ENCODE measurements at regions not wholly inside any gene's neighbourhood (a gene's known extent, or its start where the extent isn't known, plus 50 kb on each side); places are given as distances from the start of the nearest gene placed in this dataset.

- H4K8ac ChIP-seq (replicated peaks; ENCODE audit: insufficient read length, low read depth, low read length) = no peak overlapping the region
- no peak overlapping the region for H3K4ac ChIP-seq (ENCODE audit: low read depth, low read length)
- no peak overlapping the region for H3K9ac ChIP-seq (ENCODE audit: extremely low read depth, insufficient read length, low read length)
- no peak overlapping the region for H3K23ac ChIP-seq (ENCODE audit: insufficient read length, low read depth, low read length)
- no peaks in the 10 kb centered on the region for H4K20me1 ChIP-seq (ENCODE audit: control insufficient read depth, insufficient read depth, insufficient read length)
- no CpG with 5 or more reads among the region's 3 CpGs for WGBS (ENCODE audit: extremely low coverage, insufficient read length, low lambda C conversion rate)
- H2BK120ac ChIP-seq (ENCODE audit: low read depth, low read length, poor library complexity, severe bottlenecking) = no peak overlapping the region
- DNase-seq = no peak
- Mint-ChIP-seq H3K36me3 (ENCODE audit: insufficient read depth in 1 of 3, low read depth in 3 of 3) (no peaks in the 10 kb centered on the region), H3K4me3 (no peak overlapping the region), H3K27me3 (ENCODE audit: low read depth) (no peaks in the 10 kb centered on the region), H3K9me3 (no peaks in the 10 kb centered on the region), H3K4me1 (peaks cover 4 to 5% of the 10 kb centered on the region in 2 experiments; a peak in 3 of 4 replicates), H3K27ac (no peak overlapping the region)
- H3K4me2 ChIP-seq (ENCODE audit: insufficient read depth, insufficient read length, low read length) = no peak overlapping the region
- no peak overlapping the region for H4K91ac ChIP-seq (ENCODE audit: insufficient read length, low read depth, low read length)
- no peaks in the 10 kb centered on the region for H3K23me2 ChIP-seq (ENCODE audit: insufficient read length, low read depth, low read length, poor library complexity, severe bottlenecking)
- H2BK20ac ChIP-seq (ENCODE audit: low read depth, low read length, poor library complexity, severe bottlenecking) = no peak overlapping the region
- H3K56ac ChIP-seq (ENCODE audit: insufficient read length, low read depth, low read length) = no peak overlapping the region
- no peak overlapping the region for H2BK12ac ChIP-seq (ENCODE audit: insufficient read length, low read depth, low read length)
- H3K4me1 ChIP-seq (ENCODE audit: insufficient read depth, low read length) = no peaks in the 10 kb centered on the region
- H2BK15ac ChIP-seq (ENCODE audit: low read depth, low read length) = no peak overlapping the region
- no peak overlapping the region for H3K18ac ChIP-seq (ENCODE audit: insufficient read length, low read depth, low read length)
- no peak overlapping the region for H4K5ac ChIP-seq (ENCODE audit: insufficient read length, low read depth, low read length)
- no peak overlapping the region for H2AFZ ChIP-seq (ENCODE audit: low read length)
- no peak overlapping the region for H2BK5ac ChIP-seq (ENCODE audit: insufficient read length, low read length)
- no peaks in the 10 kb centered on the region for H3K79me2 ChIP-seq (ENCODE audit: insufficient read depth, low read length)
- H3K27ac ChIP-seq (ENCODE audit: insufficient read length, low read depth, low read length) = no peak overlapping the region
- H2AK5ac ChIP-seq (ENCODE audit: insufficient read length, low read length) = no peak overlapping the region
- no peak overlapping the region for H3T11ph ChIP-seq (ENCODE audit: low read length)
- H3K14ac ChIP-seq (ENCODE audit: insufficient read depth, low read length) = no peak overlapping the region
- H3K9me3 ChIP-seq (ENCODE audit: control insufficient read depth, low read depth, low read length) = no peaks in the 10 kb centered on the region
- H3K27me3 ChIP-seq (ENCODE audit: insufficient read depth, low read length) = no peaks in the 10 kb centered on the region
- H3K79me1 ChIP-seq (ENCODE audit: insufficient read depth, low read depth, low read length, poor library complexity, severe bottlenecking) = no peaks in the 10 kb centered on the region
- TF ChIP-seq CTCF (conservative IDR thresholded peaks at IDR 0.05) = no peak
Measured at GRCh38 chr9:28079677-28080076, 506.4 kb upstream of the C9orf72 start.

Data from H9 (cell line).